DOHH2 (cell line): ENCODE measurements at regions not wholly inside any gene's neighbourhood (a gene's known extent, or its start where the extent isn't known, plus 50 kb on each side); places are given as distances from the start of the nearest gene placed in this dataset.

ENCODE experiments used
- H3F3A ChIP-seq: fragments of 200-600 bp; sonication (generic), shearing (Covaris generic); 2 replicates; pipeline ENCODE4 v1.6.0; 2016; ENCODE audit warnings: antibody characterized with exemption, mild to moderate bottlenecking; ENCODE audit not compliant: control insufficient read depth, insufficient read depth
- H3K27ac ChIP-seq: fragments of 200-600 bp; sonication (generic); 2 replicates; pipeline ENCODE4 v1.5.1; 2014; ENCODE audit warnings: low read depth, mild to moderate bottlenecking, low read length, moderate library complexity
- H3K27me3 ChIP-seq: fragments of 200-600 bp; sonication (generic); 2 replicates; pipeline ENCODE4 v1.6.1; 2014; ENCODE audit warnings: mild to moderate bottlenecking, low read length, mixed read lengths; ENCODE audit not compliant: control insufficient read depth
- H3K36me3 ChIP-seq: fragments of 200-600 bp; sonication (generic); 2 replicates; pipeline ENCODE4 v1.6.1; 2014; ENCODE audit warnings: mild to moderate bottlenecking, low read length, moderate library complexity, mixed read lengths; ENCODE audit not compliant: control insufficient read depth
- H3K4me1 ChIP-seq: fragments of 200-600 bp; sonication (generic); 2 replicates; pipeline ENCODE4 v1.6.1; 2014; ENCODE audit warnings: mild to moderate bottlenecking, low read length, mixed read lengths; ENCODE audit not compliant: control insufficient read depth
- H3K4me2 ChIP-seq: fragments of 200-600 bp; sonication (generic); 2 replicates; pipeline ENCODE4 v1.6.0; 2014; ENCODE audit warnings: mild to moderate bottlenecking, low read length, moderate library complexity
- H3K4me3 ChIP-seq: fragments of 200-600 bp; sonication (generic); 2 replicates; pipeline ENCODE4 v1.5.1; 2014; ENCODE audit warnings: mild to moderate bottlenecking, low read length, mixed read lengths
- H3K79me2 ChIP-seq: fragments of 200-600 bp; sonication (generic); 2 replicates; pipeline ENCODE4 v1.6.1; 2014; ENCODE audit warnings: mild to moderate bottlenecking, low read length, mixed read lengths; ENCODE audit not compliant: control insufficient read depth
- H3K9me2 ChIP-seq: fragments of 200-600 bp; sonication (generic); replicated peaks from 2 replicates; pipeline ENCODE4 v1.6.1; 2014; ENCODE audit warnings: mild to moderate bottlenecking, low read length, mixed read lengths; ENCODE audit not compliant: control insufficient read depth
- H3K9me3 ChIP-seq: fragments of 200-600 bp; sonication (generic); 2 replicates; pipeline ENCODE4 v1.6.1; 2014; ENCODE audit warnings: antibody characterized with exemption, low read length, mixed read lengths; ENCODE audit not compliant: control insufficient read depth, insufficient read depth
- H4K20me1 ChIP-seq: fragments of 200-600 bp; sonication (generic); 2 replicates; pipeline ENCODE4 v1.6.0; 2014; ENCODE audit warnings: low read depth, mild to moderate bottlenecking, antibody characterized with exemption, low read length, moderate library complexity; ENCODE audit not compliant: control insufficient read depth, insufficient read depth
- CTCF ChIP-seq: fragments of 200-600 bp; sonication (generic); IDR thresholded peaks from one replicate; pipeline ENCODE4 v1.5.1; 2014; ENCODE audit warnings: antibody characterized with exemption, mild to moderate bottlenecking, low read depth, low read length; ENCODE audit not compliant: poor library complexity, severe bottlenecking
- EZH2phosphoT487 ChIP-seq: fragments of 200-600 bp; sonication (generic); IDR thresholded peaks from 2 replicates; pipeline ENCODE4 v1.6.1; 2017; ENCODE audit warnings: borderline replicate concordance, mild to moderate bottlenecking, antibody characterized with exemption, low read length, moderate library complexity, mixed read lengths

GRCh38 chr3:162353414-162353813, 856.8 kb downstream of the OTOL1 start:
- Histone ChIP-seq H3K9me2 (no peaks in the 10 kb centered on the region), H3K4me3 (no peak overlapping the region), H3K36me3 (no peaks in the 10 kb centered on the region), H4K20me1 (no peaks in the 10 kb centered on the region), H3K4me2 (no peak overlapping the region), H3K27me3 (no peaks in the 10 kb centered on the region), H3F3A (no peaks in the 10 kb centered on the region), H3K9me3 (no peaks in the 10 kb centered on the region), H3K4me1 (no peaks in the 10 kb centered on the region), H3K79me2 (no peaks in the 10 kb centered on the region), H3K27ac (no peak overlapping the region)
- no peak for TF ChIP-seq CTCF
- no peak for TF ChIP-seq EZH2phosphoT487

GRCh38 chr3:162354356-162354755, 857.7 kb downstream of the OTOL1 start:
- Histone ChIP-seq H3K4me2 (no peak overlapping the region), H3K9me2 (no peaks in the 10 kb centered on the region), H3K4me1 (no peaks in the 10 kb centered on the region), H3K27me3 (no peaks in the 10 kb centered on the region), H3K9me3 (no peaks in the 10 kb centered on the region), H3K79me2 (no peaks in the 10 kb centered on the region), H3K4me3 (no peak overlapping the region), H3F3A (no peaks in the 10 kb centered on the region), H4K20me1 (no peaks in the 10 kb centered on the region), H3K36me3 (no peaks in the 10 kb centered on the region), H3K27ac (no peak overlapping the region)
- TF ChIP-seq EZH2phosphoT487 (no peak), CTCF (no peak)

GRCh38 chr3:162365066-162365719, 868.6 kb downstream of the OTOL1 start:
- Histone ChIP-seq H3K9me3 (no peaks in the 10 kb centered on the region), H3K9me2 (no peaks in the 10 kb centered on the region), H3K4me2 (no peak overlapping the region), H3K4me3 (no peak overlapping the region), H3K79me2 (no peaks in the 10 kb centered on the region), H3K4me1 (no peaks in the 10 kb centered on the region), H3F3A (no peaks in the 10 kb centered on the region), H4K20me1 (no peaks in the 10 kb centered on the region), H3K27ac (no peak overlapping the region), H3K36me3 (no peaks in the 10 kb centered on the region), H3K27me3 (no peaks in the 10 kb centered on the region)
- TF ChIP-seq EZH2phosphoT487 (no peak), CTCF (no peak)
